Fibroblast of mammary gland (primary cell): ENCODE measurements at regions not wholly inside any gene's neighbourhood (a gene's known extent, or its start where the extent isn't known, plus 50 kb on each side); places are given as distances from the start of the nearest gene placed in this dataset.
A peak's percentile ranks its signal among the peaks of the same experiment; 100 is the strongest.

Experiments
- DNase-seq: peaks from one replicate; pipeline ENCODE4 v3.0.0-alpha.2; 2010; ENCODE audit warnings: low read depth
- H3K4me3 ChIP-seq: 2 replicates; pipeline ENCODE4 v1.5.1; 2011; ENCODE audit warnings: low read depth, mild to moderate bottlenecking, low read length, moderate library complexity; ENCODE audit not compliant: control insufficient read depth
- TF ChIP-seq, protein P1 (sequence below): conservative IDR thresholded peaks from 2 replicates; pipeline ENCODE4 v1.5.1; 2011; ENCODE audit warnings: low read depth, low read length, inconsistent platforms; ENCODE audit not compliant: control insufficient read depth, insufficient read depth

DNA sequence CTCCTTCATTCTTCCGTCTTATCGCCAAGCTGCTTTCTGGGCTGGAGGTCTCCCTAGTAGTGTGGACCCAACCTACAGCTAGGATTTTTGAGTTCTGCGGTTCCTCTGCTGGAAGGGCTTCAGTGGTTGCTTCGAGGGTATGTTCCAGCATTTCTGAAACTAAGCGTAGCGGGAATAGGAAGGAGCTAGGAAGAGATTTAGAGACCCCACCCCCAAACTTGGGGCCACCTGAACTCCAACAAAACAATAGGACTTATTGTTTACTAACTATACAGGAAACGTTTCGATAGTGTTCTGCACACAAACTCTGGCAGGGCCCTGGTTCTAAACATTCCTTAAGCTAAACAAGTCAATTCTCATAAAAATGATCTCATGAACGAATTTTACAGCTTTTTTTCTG lies 346.7 kb downstream of the PLK2 start:
- no peak for DNase-seq
- TF ChIP-seq, protein P1, sequence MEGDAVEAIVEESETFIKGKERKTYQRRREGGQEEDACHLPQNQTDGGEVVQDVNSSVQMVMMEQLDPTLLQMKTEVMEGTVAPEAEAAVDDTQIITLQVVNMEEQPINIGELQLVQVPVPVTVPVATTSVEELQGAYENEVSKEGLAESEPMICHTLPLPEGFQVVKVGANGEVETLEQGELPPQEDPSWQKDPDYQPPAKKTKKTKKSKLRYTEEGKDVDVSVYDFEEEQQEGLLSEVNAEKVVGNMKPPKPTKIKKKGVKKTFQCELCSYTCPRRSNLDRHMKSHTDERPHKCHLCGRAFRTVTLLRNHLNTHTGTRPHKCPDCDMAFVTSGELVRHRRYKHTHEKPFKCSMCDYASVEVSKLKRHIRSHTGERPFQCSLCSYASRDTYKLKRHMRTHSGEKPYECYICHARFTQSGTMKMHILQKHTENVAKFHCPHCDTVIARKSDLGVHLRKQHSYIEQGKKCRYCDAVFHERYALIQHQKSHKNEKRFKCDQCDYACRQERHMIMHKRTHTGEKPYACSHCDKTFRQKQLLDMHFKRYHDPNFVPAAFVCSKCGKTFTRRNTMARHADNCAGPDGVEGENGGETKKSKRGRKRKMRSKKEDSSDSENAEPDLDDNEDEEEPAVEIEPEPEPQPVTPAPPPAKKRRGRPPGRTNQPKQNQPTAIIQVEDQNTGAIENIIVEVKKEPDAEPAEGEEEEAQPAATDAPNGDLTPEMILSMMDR: no peak
- no peak overlapping the region for H3K4me3 ChIP-seq

DNA sequence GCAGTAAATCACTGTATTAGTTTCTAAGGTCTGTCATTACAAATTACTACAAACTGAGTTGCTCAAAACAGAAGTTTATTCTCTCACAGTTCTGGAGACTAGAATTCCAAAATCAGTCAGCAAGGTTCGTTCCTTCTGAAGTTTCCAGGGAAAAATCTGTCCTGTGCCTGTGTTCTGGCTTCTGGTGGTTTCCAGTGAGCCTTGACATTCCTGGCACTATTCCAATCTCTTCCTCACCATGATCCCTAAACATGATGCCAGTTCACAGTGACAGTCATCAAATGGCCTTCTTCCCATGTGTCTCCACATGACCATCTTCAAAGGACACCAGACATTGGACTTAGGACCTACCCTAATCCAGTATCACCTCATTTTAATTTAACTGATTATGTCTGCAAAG lies 351.4 kb downstream of the PLK2 start:
- H3K4me3 ChIP-seq: no peak overlapping the region
- peak; percentile 4 for DNase-seq
- TF ChIP-seq, protein P1: no peak

DNA sequence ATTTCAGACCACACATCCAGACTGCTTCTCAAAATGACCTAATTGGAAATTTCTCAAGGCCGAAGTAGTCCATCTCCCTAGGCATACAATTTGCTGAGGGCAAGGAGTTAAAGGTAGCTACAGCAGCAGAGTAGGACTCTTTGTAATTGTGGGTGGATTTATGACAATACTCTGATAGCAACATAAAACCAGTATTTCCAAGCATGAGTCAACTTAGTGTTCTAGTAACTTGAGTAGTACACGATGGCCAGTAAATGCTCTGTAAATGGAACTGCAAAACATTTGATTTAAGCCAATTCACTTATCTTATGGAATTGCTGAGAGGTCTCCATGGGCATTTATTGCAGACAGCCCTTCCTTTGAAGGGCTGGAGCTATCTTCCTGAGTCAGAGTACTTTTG lies 352.2 kb downstream of the PLK2 start:
- no peak overlapping the region for H3K4me3 ChIP-seq
- peak; percentile 42 for DNase-seq
- TF ChIP-seq, protein P1: no peak

DNA sequence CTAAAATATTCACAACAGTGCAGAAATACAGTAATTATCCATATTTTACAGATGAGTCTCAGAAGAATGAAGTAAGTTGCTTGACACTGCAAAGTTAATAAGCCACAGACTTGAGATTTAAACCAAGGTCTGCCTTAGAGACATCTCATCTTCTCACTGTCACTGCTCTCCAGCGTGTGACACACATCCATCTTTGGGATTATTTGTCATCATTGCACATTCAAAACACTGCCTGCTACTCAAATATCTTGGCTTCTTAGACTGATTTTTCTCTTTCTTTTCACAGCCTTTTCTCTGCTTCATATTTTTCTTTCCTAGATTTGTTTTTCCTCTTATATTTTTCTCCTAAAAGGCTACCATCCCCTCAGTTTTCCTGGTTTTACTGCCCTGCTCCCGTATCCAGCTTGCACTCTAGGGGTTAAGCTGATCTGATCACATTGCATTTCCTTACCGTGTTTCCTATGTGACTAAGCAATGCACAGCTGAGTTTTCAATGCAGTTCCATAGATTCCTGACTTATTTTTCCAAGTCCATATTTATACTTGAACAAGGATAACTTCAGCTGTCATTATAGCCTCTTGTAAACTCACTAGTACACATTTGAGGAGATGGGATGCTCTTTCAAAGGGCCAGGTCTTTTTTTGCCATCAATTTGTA lies 353.0 kb downstream of the PLK2 start:
- DNase-seq: no peak
- TF ChIP-seq, protein P1: no peak
- H3K4me3 ChIP-seq: no peak overlapping the region

DNA sequence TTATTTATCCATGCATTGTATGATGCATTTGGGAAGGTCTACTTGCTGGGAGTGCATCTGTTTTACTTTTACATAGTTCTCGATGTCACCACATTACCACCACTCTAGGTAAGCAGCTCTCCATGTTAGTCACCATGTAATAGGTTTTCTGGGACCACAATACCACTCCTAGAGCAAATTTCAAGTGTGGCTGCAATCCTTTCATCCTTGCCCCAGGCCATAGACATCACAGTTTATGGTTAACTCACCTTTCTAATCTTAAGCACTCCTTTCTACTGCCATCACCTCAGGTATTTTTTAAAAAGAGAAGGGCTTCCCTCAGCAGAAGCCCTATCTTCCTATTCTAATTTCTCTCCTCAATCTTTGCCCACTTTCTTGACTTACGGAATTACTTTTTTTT lies 354.1 kb downstream of the PLK2 start:
- TF ChIP-seq, protein P1: no peak
- no peak for DNase-seq

DNA sequence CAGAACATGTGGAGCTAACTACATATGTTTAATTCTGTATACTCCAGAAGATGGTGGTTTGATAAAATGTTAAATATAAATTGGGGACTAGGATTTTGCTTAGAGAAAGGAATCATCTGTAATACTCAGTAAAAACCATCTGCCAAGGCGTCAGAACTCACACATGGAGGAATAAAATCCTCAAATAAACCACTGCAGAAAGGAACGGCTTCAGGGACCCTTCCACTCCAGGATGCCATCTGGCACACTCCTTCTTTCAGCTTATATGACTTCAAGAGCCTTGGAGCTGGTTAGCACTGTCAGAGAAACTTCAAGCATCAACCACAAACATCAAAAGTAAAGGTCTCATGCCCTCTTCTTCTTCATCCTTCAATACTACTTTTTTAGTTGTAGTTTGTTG lies 360.6 kb downstream of the PLK2 start:
- DNase-seq: no peak
- H3K4me3 ChIP-seq: no peak overlapping the region
- TF ChIP-seq, protein P1: no peak

More for the DNA sequence above, 354.1 kb downstream of the PLK2 start:
- H3K4me3 ChIP-seq: no peak overlapping the region

DNA sequence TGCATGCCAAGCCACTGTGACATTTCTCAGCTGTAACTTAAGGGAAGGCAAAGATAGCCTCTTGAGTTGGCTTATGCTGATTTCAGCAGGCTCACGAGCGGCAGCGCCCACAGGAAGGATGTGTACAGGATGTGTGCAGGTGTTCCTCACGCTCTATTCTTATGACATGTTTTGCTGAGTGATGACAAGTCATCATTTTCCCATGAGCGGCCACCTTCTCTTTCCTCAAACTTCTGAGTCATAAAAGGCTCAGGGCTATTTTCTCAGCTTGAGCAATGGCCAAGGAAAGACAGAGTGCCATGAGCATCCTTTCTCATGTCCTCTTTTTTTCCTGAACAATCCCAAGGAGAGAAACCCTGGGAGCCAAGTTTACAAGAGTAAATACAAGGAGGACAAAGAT lies 365.9 kb downstream of the PLK2 start:
- TF ChIP-seq, protein P1: no peak
- DNase-seq: peak; percentile 11
- H3K4me3 ChIP-seq: no peak overlapping the region
